ENCODE measurements at regions not wholly inside any gene's neighbourhood (a gene's known extent, or its start where the extent isn't known, plus 50 kb on each side); places are given as distances from the start of the nearest gene placed in this dataset.

DNA sequence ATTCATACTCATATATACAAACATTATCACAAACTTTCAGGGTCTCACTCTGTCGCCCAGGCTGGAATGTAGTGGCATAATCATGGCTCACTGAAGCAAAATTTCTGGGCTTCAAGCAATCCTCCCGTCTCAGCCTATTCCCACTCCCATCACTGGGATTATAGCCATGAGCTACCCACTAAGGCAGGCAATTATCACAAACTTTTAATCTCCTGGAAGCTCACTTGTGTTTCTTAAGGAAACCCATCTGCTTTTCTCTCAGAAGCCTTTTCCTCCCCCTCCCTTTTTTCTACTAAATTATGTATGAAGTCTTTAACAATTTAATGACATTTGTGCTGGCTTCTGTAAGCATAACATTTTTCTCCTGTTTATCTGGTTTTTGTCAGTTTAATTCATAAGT, 170.5 kb downstream of the AREG start:
- no peak for DNase-seq

GRCh38 chr4:74618166-74618565, 173.2 kb downstream of the AREG start:
- no peak for DNase-seq

DNA sequence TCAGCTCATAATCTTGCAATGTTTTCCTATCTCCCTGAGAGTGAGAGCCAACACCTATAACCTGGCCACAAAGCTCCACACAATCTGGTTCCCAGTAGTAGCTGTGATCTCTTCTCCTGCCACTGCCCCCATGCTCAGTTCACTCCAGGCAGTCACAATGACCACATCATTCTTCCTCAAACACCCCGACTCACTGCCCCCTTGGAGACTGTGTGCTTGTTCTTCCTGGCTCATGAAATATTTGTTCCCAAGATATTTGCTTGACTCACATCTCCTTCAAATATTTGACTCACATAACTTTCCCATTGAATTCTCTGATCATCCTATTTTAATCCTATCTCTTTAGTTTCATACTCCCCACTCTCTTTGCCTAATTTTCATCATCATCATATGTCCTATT, 173.7 kb downstream of the AREG start:
- no peak for DNase-seq

GRCh38 chr4:74619931-74620702, 174.2 kb downstream of the BTC start:
- no peak for DNase-seq

DNA sequence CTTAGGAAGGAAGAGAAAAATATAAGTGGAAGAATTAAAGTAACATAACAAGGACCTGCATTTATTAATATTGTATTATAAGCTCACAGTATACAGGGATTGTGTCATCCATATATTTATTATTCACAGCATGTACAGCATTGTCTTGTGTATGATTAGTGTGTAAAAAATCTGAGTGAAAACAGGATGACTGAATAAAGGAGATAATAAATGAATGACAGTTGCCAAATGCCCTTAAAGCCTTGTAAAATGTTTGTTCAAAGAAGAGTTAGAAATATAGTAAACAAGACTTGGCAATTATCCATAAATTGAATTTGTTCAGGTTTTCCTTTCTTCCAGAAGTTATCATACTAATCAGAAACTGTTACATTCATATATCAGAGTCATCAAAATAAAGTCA, 172.7 kb downstream of the BTC start:
- no peak for DNase-seq

- DNase-seq = no peak
Measured at GRCh38 chr4:74623041-74623440, 171.3 kb downstream of the BTC start.

- no peak for DNase-seq
Measured at GRCh38 chr4:74624351-74625151, 169.8 kb downstream of the BTC start.

- DNase-seq = no peak
Measured at GRCh38 chr4:74625981-74626380, 168.3 kb downstream of the BTC start.

DNA sequence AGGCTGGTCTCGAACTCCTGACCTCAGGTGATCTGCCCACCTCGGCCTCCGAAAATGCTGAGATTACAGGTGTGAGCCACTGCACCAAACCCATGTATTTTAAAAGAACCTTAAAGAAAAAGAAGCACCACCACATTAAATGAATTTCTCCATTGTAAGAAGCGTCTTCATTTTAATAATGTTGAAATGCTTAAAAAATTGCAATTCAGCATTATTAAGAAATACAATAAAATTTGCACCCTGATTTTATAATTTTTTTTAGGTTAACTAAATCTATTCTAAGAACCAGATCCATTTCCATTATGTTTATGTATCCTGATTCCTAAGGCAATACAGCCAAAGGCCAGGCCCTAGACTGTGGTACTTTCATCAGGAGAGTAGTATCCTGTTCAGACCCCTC, 167.2 kb downstream of the BTC start:
- no peak for DNase-seq

GRCh38 chr4:74627504-74627903, 166.8 kb downstream of the BTC start:
- DNase-seq = no peak

DNA sequence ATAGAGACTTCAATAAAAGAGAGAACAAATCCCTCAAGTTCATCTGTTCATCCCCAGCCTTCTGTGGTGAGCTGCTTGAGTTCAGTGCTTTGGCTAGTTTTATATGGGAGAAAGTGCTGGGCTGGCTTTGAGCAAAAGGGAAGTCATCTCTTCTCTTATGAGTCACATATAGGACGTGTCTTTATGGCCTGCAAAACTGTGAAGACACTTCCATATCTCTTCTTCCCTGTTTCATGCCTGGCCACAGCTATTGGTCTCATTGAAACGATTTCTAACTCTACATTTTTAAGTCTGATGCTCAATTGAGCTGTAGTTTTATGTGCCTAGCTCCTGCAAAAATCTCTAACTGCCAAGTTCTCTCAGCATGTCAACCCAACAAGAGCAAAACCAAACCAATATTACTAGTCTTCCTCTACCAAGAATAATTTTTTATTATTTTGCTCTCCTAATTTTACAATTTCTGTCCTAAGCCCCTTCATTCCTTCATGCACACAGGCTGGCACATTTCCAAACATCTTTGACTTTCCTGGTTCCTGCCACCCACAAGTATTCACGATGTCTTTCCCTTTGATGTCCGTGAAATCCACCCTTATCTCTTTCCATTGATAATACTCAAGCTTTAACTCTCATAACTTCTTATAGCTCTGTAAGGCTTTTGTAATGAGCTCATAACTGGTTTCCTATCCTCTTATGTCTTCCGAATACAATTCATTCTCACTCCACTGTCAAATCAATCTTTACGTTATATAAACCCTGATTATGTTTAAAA, 165.3 kb downstream of the BTC start:
- DNase-seq = no peak

DNA sequence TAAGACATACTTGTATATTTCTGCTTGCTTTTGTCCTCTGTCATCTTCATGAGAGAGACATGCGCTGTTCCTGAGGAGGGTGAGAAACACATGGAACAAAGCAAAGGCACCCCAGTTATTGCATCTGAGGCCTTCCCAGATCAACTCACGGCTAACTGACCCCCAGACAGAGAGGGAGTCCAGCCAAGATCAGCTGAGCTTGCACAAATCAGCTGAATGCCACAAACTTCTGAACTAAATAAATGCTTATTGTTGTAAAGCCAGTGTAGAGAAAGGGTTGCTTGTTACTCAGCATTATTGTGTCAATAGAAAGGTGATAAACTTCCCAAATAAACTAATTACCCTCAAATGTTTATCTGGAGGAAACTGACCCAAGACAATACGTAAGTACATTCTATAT, 163.8 kb downstream of the BTC start:
- DNase-seq = no peak

GRCh38 chr4:74631338-74631737, 163.0 kb downstream of the BTC start:
- DNase-seq = no peak

DNA sequence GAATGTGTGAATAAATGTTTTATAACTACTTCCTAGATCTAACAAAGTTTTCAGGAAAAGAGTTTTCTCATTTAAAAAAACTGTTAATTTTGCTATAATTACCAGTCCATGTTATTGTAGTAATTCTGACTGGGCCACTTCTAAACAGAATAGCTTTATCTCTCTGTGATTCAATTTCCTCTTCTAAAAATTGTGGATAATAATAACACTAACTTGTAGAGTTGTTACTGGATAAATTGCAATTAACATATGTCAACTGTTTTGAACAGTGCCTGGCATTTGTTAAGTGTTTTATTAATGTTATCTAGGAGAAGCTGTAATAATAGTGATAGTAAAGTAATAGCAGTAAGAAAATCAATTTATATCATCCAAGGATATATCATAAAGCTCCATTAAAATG, 162.3 kb downstream of the BTC start:
- DNase-seq = no peak

GRCh38 chr4:74632634-74633033, 161.7 kb downstream of the BTC start:
- no peak for DNase-seq

GRCh38 chr4:74635074-74635473, 159.2 kb downstream of the BTC start:
- DNase-seq = no peak

- no peak for DNase-seq
Measured at GRCh38 chr4:74635490-74636123, 158.7 kb downstream of the BTC start.

- no peak for DNase-seq
Measured at GRCh38 chr4:74638001-74638400, 156.3 kb downstream of the BTC start.

- DNase-seq = no peak
Measured at GRCh38 chr4:74638689-74639088, 155.6 kb downstream of the BTC start.

- no peak for DNase-seq
Measured at GRCh38 chr4:74640111-74640903, 154.0 kb downstream of the BTC start.

- DNase-seq = no peak
Measured at GRCh38 chr4:74642006-74642405, 152.3 kb downstream of the BTC start.

- DNase-seq = no peak
Measured at GRCh38 chr4:74649193-74649592, 145.1 kb downstream of the BTC start.
